Panc1 (cell line): ENCODE measurements at regions not wholly inside any gene's neighbourhood (a gene's known extent, or its start where the extent isn't known, plus 50 kb on each side); places are given as distances from the start of the nearest gene placed in this dataset.

Experiments
- CTCF ChIP-seq: fragments of 450-650 bp; IDR thresholded peaks from 2 replicates; pipeline ENCODE4 v1.5.1; 2017; ENCODE audit warnings: mild to moderate bottlenecking
- POLR2AphosphoS5 ChIP-seq: IDR thresholded peaks from 2 replicates; pipeline ENCODE4 v1.6.1; 2012; ENCODE audit warnings: mild to moderate bottlenecking, low read depth, low read length, moderate library complexity
- TCF7L2 ChIP-seq: IDR thresholded peaks from 2 replicates; pipeline ENCODE4 v1.6.1; 2011; ENCODE audit warnings: mild to moderate bottlenecking, low read depth, low read length, inconsistent platforms
- TF ChIP-seq, protein P1 (sequence below), 2 experiments: IDR thresholded peaks; 2 replicates each; pipeline ENCODE4 v1.6.1; 2011 to 2012; ENCODE audit warnings: low read depth in 2 of 2, control low read depth in 1 of 2, low read length in 1 of 2, mild to moderate bottlenecking in 1 of 2, moderate library complexity in 1 of 2; ENCODE audit not compliant: insufficient read depth in 1 of 2

GRCh38 chr13:90375851-90376250 lies 971.6 kb upstream of the MIR17HG start:
- TF ChIP-seq CTCF (no peak), POLR2AphosphoS5 (no peak), TCF7L2 (no peak)
- TF ChIP-seq, protein P1, sequence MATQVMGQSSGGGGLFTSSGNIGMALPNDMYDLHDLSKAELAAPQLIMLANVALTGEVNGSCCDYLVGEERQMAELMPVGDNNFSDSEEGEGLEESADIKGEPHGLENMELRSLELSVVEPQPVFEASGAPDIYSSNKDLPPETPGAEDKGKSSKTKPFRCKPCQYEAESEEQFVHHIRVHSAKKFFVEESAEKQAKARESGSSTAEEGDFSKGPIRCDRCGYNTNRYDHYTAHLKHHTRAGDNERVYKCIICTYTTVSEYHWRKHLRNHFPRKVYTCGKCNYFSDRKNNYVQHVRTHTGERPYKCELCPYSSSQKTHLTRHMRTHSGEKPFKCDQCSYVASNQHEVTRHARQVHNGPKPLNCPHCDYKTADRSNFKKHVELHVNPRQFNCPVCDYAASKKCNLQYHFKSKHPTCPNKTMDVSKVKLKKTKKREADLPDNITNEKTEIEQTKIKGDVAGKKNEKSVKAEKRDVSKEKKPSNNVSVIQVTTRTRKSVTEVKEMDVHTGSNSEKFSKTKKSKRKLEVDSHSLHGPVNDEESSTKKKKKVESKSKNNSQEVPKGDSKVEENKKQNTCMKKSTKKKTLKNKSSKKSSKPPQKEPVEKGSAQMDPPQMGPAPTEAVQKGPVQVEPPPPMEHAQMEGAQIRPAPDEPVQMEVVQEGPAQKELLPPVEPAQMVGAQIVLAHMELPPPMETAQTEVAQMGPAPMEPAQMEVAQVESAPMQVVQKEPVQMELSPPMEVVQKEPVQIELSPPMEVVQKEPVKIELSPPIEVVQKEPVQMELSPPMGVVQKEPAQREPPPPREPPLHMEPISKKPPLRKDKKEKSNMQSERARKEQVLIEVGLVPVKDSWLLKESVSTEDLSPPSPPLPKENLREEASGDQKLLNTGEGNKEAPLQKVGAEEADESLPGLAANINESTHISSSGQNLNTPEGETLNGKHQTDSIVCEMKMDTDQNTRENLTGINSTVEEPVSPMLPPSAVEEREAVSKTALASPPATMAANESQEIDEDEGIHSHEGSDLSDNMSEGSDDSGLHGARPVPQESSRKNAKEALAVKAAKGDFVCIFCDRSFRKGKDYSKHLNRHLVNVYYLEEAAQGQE (IDR thresholded peaks at IDR 0.05; ENCODE audit: insufficient read depth in 1 of 2, low read depth in 2 of 2, low read length in 1 of 2): no peak
